ENCODE measurements at regions not wholly inside any gene's neighbourhood (a gene's known extent, or its start where the extent isn't known, plus 50 kb on each side); places are given as distances from the start of the nearest gene placed in this dataset.
"Not testable (repeated sequence)": the region's sequence is repeated elsewhere in the genome, so short reads cannot be mapped to it uniquely, and the experiment has no call there.

DNA sequence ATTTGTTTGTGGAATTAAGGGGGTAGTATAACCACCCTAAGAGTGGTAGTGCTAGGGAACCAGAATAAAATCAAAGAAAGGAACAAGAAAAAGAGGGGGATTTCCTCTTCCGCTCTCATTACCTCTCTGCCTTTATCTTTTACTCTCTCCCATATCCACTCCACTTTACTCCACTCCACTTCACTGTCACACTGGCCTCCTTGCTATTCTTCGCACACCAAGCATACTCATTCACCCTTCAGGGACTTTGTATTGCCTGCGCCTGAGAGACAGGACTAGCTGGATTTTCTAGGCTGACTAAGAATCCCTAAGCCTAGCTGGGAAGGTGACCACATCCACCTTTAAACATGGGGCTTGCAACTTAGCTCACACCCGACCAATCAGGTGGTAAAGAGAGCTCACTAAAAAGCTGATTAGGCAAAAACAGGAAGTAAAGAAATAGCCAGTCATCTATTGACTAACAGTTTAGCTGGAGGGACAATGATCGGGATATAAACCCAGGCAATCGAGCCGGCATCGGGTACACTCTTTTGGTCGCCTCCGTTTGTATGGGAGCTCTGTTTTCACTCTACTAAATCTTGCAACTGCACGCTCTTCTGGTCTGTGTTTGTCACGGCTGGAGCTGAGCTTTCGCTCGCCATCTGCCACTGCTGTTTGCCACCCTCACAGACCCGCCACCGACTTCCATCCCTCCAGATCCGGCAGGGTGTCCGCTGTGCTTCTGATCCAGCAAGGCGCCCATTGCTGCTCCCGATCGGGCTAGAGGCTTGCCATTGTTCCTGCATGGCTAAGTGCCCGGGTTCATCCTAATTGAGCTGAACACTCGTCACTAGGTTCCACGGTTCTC lies 121.8 kb downstream of the FAM170A start:
- DNase-seq (peak in 1 of 5 donors; percentile 56), FAIRE-seq (no peak)
- no peak overlapping the region for H3K4me3 ChIP-seq (ENCODE audit: low read length in 3 of 3)
- TF ChIP-seq, protein P1, sequence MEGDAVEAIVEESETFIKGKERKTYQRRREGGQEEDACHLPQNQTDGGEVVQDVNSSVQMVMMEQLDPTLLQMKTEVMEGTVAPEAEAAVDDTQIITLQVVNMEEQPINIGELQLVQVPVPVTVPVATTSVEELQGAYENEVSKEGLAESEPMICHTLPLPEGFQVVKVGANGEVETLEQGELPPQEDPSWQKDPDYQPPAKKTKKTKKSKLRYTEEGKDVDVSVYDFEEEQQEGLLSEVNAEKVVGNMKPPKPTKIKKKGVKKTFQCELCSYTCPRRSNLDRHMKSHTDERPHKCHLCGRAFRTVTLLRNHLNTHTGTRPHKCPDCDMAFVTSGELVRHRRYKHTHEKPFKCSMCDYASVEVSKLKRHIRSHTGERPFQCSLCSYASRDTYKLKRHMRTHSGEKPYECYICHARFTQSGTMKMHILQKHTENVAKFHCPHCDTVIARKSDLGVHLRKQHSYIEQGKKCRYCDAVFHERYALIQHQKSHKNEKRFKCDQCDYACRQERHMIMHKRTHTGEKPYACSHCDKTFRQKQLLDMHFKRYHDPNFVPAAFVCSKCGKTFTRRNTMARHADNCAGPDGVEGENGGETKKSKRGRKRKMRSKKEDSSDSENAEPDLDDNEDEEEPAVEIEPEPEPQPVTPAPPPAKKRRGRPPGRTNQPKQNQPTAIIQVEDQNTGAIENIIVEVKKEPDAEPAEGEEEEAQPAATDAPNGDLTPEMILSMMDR (IDR thresholded peaks at IDR 0.05; ENCODE audit: borderline replicate concordance, extremely low read depth, insufficient read depth) = no peak
- H3K9me3 ChIP-seq (ENCODE audit: control insufficient read depth in 2 of 3, insufficient read depth in 1 of 3, low read length in 3 of 3) = no peaks in the 10 kb centered on the region
- H3K9ac ChIP-seq (ENCODE audit: low read length in 3 of 3) = no peak overlapping the region
- H3K27ac ChIP-seq (ENCODE audit: low read depth in 2 of 2, low read length in 2 of 2) = no peak overlapping the region
- intact Hi-C loops (cut with DNase I) = no loop called here
- H3K4me1 ChIP-seq (ENCODE audit: control insufficient read depth in 2 of 3, insufficient read depth in 2 of 3, low read depth in 1 of 3, low read length in 3 of 3) = no peaks in the 10 kb centered on the region
- H3K36me3 ChIP-seq (ENCODE audit: control insufficient read depth in 2 of 3, insufficient read depth in 3 of 3, low read length in 3 of 3) = no peaks in the 10 kb centered on the region
- H3K27me3 ChIP-seq (ENCODE audit: control insufficient read depth, insufficient read depth, low read length) = no peaks in the 10 kb centered on the region

DNA sequence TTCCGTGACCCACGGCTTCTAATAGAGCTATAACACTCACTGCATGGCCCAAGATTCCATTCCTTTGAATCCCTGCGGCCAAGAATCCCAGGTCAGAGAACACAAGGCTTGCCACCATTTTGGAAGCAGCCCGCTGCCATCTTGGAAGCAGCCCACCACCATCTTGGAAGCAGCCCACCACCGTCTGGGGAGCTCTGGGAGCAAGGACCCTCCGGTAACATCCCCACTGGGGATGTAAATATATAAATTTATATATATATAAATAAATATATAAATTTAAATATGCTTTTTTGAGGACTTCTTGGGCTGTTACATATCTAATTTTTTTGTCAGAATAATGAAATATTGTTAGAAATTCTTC lies 122.4 kb downstream of the FAM170A start:
- H3K4me1 ChIP-seq (ENCODE audit: control insufficient read depth in 2 of 3, insufficient read depth in 2 of 3, low read depth in 1 of 3, low read length in 3 of 3) = no peaks in the 10 kb centered on the region
- TF ChIP-seq, protein P1 (IDR thresholded peaks at IDR 0.05; ENCODE audit: borderline replicate concordance, extremely low read depth, insufficient read depth) = no peak
- H3K9ac ChIP-seq (ENCODE audit: low read length in 3 of 3) = no peak overlapping the region
- intact Hi-C loops (cut with DNase I) = no loop called here
- H3K27me3 ChIP-seq (ENCODE audit: control insufficient read depth, insufficient read depth, low read length) = no peaks in the 10 kb centered on the region
- no peak for FAIRE-seq
- no peak overlapping the region for H3K4me3 ChIP-seq (ENCODE audit: low read length in 3 of 3)
- H3K36me3 ChIP-seq (ENCODE audit: control insufficient read depth in 2 of 3, insufficient read depth in 3 of 3, low read length in 3 of 3) = no peaks in the 10 kb centered on the region
- DNase-seq = no peak
- H3K9me3 ChIP-seq (ENCODE audit: control insufficient read depth in 2 of 3, insufficient read depth in 1 of 3, low read length in 3 of 3) = no peaks in the 10 kb centered on the region
- H3K27ac ChIP-seq (ENCODE audit: low read depth in 2 of 2, low read length in 2 of 2) = no peak overlapping the region

DNA sequence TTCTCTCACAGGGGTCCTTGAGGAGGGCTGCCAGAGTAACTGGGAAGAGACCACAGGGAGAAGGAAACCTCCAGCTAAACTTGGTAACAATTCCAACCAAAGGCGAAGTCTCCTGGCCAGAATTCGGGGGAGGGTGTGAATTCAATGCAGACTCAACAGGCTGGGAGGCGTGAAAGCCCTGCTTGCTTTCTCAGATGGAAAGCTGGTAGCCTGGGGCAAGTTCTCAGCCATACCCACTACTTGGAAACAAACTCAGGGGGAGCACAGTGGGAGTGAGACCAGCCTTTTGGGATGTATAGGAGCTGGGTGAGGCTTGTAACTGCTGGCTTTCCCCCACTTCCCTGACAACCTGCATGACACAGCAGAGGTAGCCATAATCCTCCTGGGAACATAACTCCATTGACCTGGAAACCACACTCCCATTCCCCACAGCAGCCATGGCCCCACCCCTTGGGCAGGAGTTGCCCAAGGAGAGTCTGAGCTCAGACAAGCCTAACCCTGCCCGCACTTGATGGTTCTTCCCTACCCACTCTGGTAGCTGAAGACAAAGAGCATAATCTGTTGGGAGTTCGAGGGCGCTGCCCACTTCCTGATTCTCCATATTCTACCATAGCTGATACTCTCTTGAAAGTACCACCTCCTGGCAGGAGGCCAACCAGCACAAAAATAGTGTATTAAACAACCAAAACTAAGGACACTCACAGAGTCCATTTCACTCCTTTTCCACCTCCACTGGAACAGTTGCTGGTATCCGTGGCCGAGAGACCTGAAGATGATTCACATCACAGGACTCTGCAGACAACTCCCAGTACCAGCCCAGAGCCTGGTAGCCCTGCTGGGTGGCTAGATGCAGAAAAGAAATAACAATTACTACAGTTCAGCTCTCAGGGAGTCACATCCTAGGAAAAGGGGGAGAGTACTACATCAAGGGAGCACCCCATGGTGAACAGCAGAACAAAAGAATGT lies 123.8 kb downstream of the FAM170A start:
- no peak for FAIRE-seq
- intact Hi-C loops (cut with DNase I) = no loop called here
- H3K9me3 ChIP-seq (ENCODE audit: control insufficient read depth in 2 of 3, insufficient read depth in 1 of 3, low read length in 3 of 3) = no peaks in the 10 kb centered on the region

DNA sequence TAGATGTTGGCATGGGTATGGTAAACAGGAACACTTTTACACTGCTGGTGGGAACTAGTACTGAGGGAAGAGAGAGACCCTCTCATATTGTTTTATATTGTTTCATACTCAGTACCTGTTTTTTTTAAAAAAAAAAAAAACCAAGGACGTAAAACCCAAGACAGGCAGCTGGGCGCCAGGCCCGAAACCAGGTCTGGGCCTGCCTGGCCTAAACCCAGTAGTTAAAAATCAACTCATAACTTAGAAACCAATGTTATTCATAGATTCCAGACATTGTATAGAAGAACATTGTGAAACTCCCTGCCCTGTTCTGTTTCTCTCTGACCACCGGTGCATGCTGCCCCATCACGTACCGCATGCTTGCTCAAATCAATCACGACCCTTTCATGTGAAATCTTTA lies 125.5 kb downstream of the FAM170A start:
- H3K9me3 ChIP-seq (ENCODE audit: control insufficient read depth in 2 of 3, insufficient read depth in 1 of 3, low read length in 3 of 3); H3K27ac ChIP-seq (ENCODE audit: low read depth in 2 of 2, low read length in 2 of 2); H3K36me3 ChIP-seq (ENCODE audit: control insufficient read depth in 2 of 3, insufficient read depth in 3 of 3, low read length in 3 of 3); FAIRE-seq; H3K27me3 ChIP-seq (ENCODE audit: control insufficient read depth, insufficient read depth, low read length); DNase-seq; H3K4me3 ChIP-seq (ENCODE audit: low read length in 3 of 3); intact Hi-C loops (cut with DNase I); H3K9ac ChIP-seq (ENCODE audit: low read length in 3 of 3); H3K4me1 ChIP-seq (ENCODE audit: control insufficient read depth in 2 of 3, insufficient read depth in 2 of 3, low read depth in 1 of 3, low read length in 3 of 3): not testable (repeated sequence)

More for the DNA sequence above, 123.8 kb downstream of the FAM170A start:
- no peak overlapping the region for H3K27ac ChIP-seq (ENCODE audit: low read depth in 2 of 2, low read length in 2 of 2)
- H3K9ac ChIP-seq (ENCODE audit: low read length in 3 of 3) = no peak overlapping the region
- no peak overlapping the region for H3K4me3 ChIP-seq (ENCODE audit: low read length in 3 of 3)
- peak in 1 of 5 donors; percentile 28 for DNase-seq
- no peaks in the 10 kb centered on the region for H3K36me3 ChIP-seq (ENCODE audit: control insufficient read depth in 2 of 3, insufficient read depth in 3 of 3, low read length in 3 of 3)
- TF ChIP-seq, protein P1 (IDR thresholded peaks at IDR 0.05; ENCODE audit: borderline replicate concordance, extremely low read depth, insufficient read depth) = no peak
- no peaks in the 10 kb centered on the region for H3K27me3 ChIP-seq (ENCODE audit: control insufficient read depth, insufficient read depth, low read length)
- no peaks in the 10 kb centered on the region for H3K4me1 ChIP-seq (ENCODE audit: control insufficient read depth in 2 of 3, insufficient read depth in 2 of 3, low read depth in 1 of 3, low read length in 3 of 3)
